ENCODE measurements at regions not wholly inside any gene's neighbourhood (a gene's known extent, or its start where the extent isn't known, plus 50 kb on each side); places are given as distances from the start of the nearest gene placed in this dataset.

DNA sequence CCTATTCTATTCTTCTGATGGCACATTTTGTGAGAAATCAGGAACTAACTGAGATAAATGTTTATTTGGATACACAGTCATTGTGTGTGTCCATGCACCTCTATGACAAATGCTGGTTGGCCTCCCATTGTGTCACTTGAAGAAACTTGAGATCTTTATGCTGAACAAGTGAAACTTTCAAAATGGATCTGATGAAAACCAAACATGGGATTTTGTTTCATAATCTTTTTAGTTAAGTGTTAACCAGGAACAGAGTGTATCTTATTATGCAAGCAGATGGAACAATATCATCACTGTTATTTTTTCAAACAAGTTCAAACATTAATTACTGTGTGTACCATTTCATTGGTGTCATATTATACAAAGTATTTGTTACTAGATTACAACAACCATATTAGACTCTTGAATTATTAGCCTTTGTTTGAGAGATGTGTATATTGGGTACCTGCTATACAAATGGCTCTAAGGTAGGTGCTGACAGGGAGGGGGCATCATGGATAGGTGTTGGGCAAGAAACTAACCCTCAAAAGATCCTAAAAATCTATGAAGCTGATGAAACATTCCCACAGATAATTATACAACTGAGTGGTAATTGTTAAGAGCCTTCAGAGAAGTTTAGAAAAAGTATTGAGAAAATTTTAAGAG is 159.8 kb downstream of the PALM2AKAP2 start (continued):
- TF ChIP-seq PCBP1 (IDR thresholded peaks at IDR 0.05; ENCODE audit: borderline replicate concordance, low read depth, low read length) (no peak), SP1 (IDR thresholded peaks at IDR 0.05) (no peak), SP1 (CRISPR knock-in tag; IDR thresholded peaks at IDR 0.05) (no peak), ZNF572 (CRISPR knock-in tag; IDR thresholded peaks at IDR 0.05) (no peak), ZNF337 (CRISPR knock-in tag; IDR thresholded peaks at IDR 0.05; ENCODE audit: borderline replicate concordance, low read depth) (no peak), EP300 (IDR thresholded peaks at IDR 0.05; ENCODE audit: low read depth in 2 of 2, low read length in 2 of 2) (0 out of 4 replicates have a peak, but pooled peaks of 1 of the 2 experiments have one; percentile 7), EP300 (CRISPR knock-in tag; IDR thresholded peaks at IDR 0.05; ENCODE audit: borderline replicate concordance) (no peak), FOSL1 (CRISPR knock-in tag; IDR thresholded peaks at IDR 0.05; ENCODE audit: borderline replicate concordance) (no peak), UBTF (CRISPR knock-in tag; IDR thresholded peaks at IDR 0.05) (no peak)
- TF ChIP-seq, protein P1, sequence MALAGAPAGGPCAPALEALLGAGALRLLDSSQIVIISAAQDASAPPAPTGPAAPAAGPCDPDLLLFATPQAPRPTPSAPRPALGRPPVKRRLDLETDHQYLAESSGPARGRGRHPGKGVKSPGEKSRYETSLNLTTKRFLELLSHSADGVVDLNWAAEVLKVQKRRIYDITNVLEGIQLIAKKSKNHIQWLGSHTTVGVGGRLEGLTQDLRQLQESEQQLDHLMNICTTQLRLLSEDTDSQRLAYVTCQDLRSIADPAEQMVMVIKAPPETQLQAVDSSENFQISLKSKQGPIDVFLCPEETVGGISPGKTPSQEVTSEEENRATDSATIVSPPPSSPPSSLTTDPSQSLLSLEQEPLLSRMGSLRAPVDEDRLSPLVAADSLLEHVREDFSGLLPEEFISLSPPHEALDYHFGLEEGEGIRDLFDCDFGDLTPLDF (CRISPR knock-in tag; IDR thresholded peaks at IDR 0.05): no peak

GRCh38 chr9:109940561-109940960 is 160.6 kb downstream of the PALM2AKAP2 start:
- in situ Hi-C loops (cut with HindIII; ENCODE audit: extremely low pct_ligation_motif_present, low pct_unique_long_range_greater_than_20kb): no loop called here
- no peak overlapping the region for H3K27ac ChIP-seq (ENCODE audit: extremely low read length, insufficient read depth, low read length)
- FAIRE-seq (no peak), ATAC-seq (no peak), DNase-seq (ENCODE audit: low spot score) (no peak)
- H2AFZ ChIP-seq (ENCODE audit: low read length): no peak overlapping the region
- H3K9ac ChIP-seq (ENCODE audit: insufficient read depth, low read depth, low read length): no peak overlapping the region
- H3K27me3 ChIP-seq (ENCODE audit: control insufficient read depth in 1 of 2, insufficient read depth in 2 of 2, low read length in 2 of 2): no peaks in the 10 kb centered on the region
- no peaks in the 10 kb centered on the region for H3K79me2 ChIP-seq (ENCODE audit: insufficient read depth, low read length)
- no peak overlapping the region for H3K4me2 ChIP-seq (ENCODE audit: low read depth, low read length)
- H4K20me1 ChIP-seq (ENCODE audit: insufficient read depth, low read length): no peaks in the 10 kb centered on the region
- POLR2A ChIA-PET: no interaction called here
- H3K9me3 ChIP-seq (ENCODE audit: low read length): no peaks in the 10 kb centered on the region
- H3K4me1 ChIP-seq (ENCODE audit: insufficient read depth, low read length): peaks cover 13% of the 10 kb centered on the region
- WGBS (ENCODE audit: low lambda C conversion rate): 33% methylated on average over 3 of the region's 3 CpGs
- no TSS peak for BruUV-seq (replicated peaks)
- CTCF ChIA-PET (ENCODE audit: low intra/inter-chr PET ratio, low total read pairs): no interaction called here
- no peaks in the 10 kb centered on the region for H3K36me3 ChIP-seq (replicated peaks in 1 of 2; ENCODE audit: control insufficient read depth in 1 of 2, insufficient read depth in 2 of 2, low read length in 2 of 2)
- H3K4me3 ChIP-seq (replicated peaks in 1 of 3; ENCODE audit: insufficient read depth in 1 of 3, low read depth in 2 of 3, low read length in 3 of 3): no peak overlapping the region
- intact Hi-C loops (cut with micrococcal nuclease; ENCODE audit: unreplicated experiment): no loop called here
- no peak for TF ChIP-seq ZNF235 (CRISPR knock-in tag; IDR thresholded peaks at IDR 0.05; ENCODE audit: borderline replicate concordance)
- TF ChIP-seq ZSCAN21 (CRISPR knock-in tag; IDR thresholded peaks at IDR 0.05; ENCODE audit: borderline replicate concordance): no peak
- no peak for TF ChIP-seq ZNF18 (CRISPR knock-in tag; IDR thresholded peaks at IDR 0.05; ENCODE audit: insufficient replicate concordance)
- TF ChIP-seq, protein P2, sequence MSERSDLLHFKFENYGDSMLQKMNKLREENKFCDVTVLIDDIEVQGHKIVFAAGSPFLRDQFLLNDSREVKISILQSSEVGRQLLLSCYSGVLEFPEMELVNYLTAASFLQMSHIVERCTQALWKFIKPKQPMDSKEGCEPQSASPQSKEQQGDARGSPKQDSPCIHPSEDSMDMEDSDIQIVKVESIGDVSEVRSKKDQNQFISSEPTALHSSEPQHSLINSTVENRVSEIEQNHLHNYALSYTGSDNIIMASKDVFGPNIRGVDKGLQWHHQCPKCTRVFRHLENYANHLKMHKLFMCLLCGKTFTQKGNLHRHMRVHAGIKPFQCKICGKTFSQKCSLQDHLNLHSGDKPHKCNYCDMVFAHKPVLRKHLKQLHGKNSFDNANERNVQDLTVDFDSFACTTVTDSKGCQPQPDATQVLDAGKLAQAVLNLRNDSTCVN (CRISPR knock-in tag; IDR thresholded peaks at IDR 0.05; ENCODE audit: borderline replicate concordance): no peak
- TF ChIP-seq ETV6 (CRISPR knock-in tag; conservative IDR thresholded peaks at IDR 0.05): no peak
- TF ChIP-seq NFE2 (CRISPR knock-in tag; IDR thresholded peaks at IDR 0.05): no peak
